HCT116 (cell line): ENCODE measurements at regions not wholly inside any gene's neighbourhood (a gene's known extent, or its start where the extent isn't known, plus 50 kb on each side); places are given as distances from the start of the nearest gene placed in this dataset.

ENCODE experiments used
- ATAC-seq: fragments of 200-7000 bp; cut with Tn5 transposase; 2 replicates; pipeline ENCODE4 v1.9.1; 2020; ENCODE audit warnings: mild to moderate bottlenecking, moderate library complexity
- BruUV-seq: library from RNA; stranded (reverse); fragments of 400-500 nt; replicated peaks from 2 replicates; lab custom pipeline; 2021; lab: Mats Ljungman, UMichigan
- CTCF ChIA-PET: fragments of 300-600 bp; sonication (Branson Sonifier 250); formaldehyde crosslinking; loops from one replicate; lab custom pipeline; 2021; ENCODE audit warnings: antibody characterized with exemption; lab: Charles Lee
- POLR2A ChIA-PET: fragments of 300-600, 350-600 bp; sonication (Branson Sonifier 250); formaldehyde crosslinking; loops from one replicate; lab custom pipeline; 2021; ENCODE audit warnings: antibody characterized with exemption; lab: Charles Lee
- RAD21 ChIA-PET, 2 experiments: fragments of 300-600 bp; sonication (Branson Sonifier 250); formaldehyde crosslinking; loops; one replicate each; lab custom pipeline; 2023; ENCODE audit warnings: low total read pairs in 2 of 2; ENCODE audit not compliant: uncharacterized antibody in 2 of 2, unreplicated experiment in 2 of 2, low non-redundant PET in 1 of 2; lab: Charles Lee
- DNase-seq: peaks from one replicate; pipeline ENCODE4 v3.0.0-alpha.2; 2010; ENCODE audit warnings: low read depth, low spot score
- H2AFZ ChIP-seq: fragments of 200-600 bp; shearing (Covaris generic), sonication (generic); 2 replicates; pipeline ENCODE4 v1.6.1; 2017; ENCODE audit warnings: low read depth, mixed run types, mixed read lengths, antibody characterized with exemption, low read length; ENCODE audit not compliant: poor library complexity, severe bottlenecking
- H3K27ac ChIP-seq: 2 replicates; pipeline ENCODE4 v1.5.1; 2012; ENCODE audit warnings: low read depth, low read length
- H3K27me3 ChIP-seq: fragments of 200-600 bp; sonication (generic); 2 replicates; pipeline ENCODE4 v1.6.1; 2016; ENCODE audit warnings: mixed run types, low read length, mixed read lengths; ENCODE audit not compliant: insufficient read depth
- H3K36me3 ChIP-seq, 2 experiments: fragments of 200-500 bp in 1 of 2; fragments of 200-600 bp in 1 of 2; sonication (Bioruptor generic) in 1 of 2; sonication (generic) in 1 of 2; 2 replicates each; pipeline versions ENCODE4 v1.5.1 to v1.6.1; 2014 to 2016; ENCODE audit warnings: low read length in 2 of 2, inconsistent platforms in 1 of 2, mixed read lengths in 1 of 2, mixed run types in 1 of 2; ENCODE audit not compliant: insufficient read depth in 2 of 2, control insufficient read depth in 1 of 2
- H3K4me1 ChIP-seq, 2 experiments: fragments of 200-600 bp in 1 of 2; sonication (generic) in 1 of 2; 2 replicates each; pipeline versions ENCODE4 v1.5.1 to v1.6.1; 2012 to 2017; ENCODE audit warnings: low read length in 2 of 2, inconsistent platforms in 1 of 2, mild to moderate bottlenecking in 1 of 2, mixed read lengths in 1 of 2, mixed run types in 1 of 2, moderate library complexity in 1 of 2; ENCODE audit not compliant: insufficient read depth in 2 of 2, control insufficient read depth in 1 of 2
- H3K4me2 ChIP-seq: fragments of 200-600 bp; sonication (generic); 2 replicates; pipeline ENCODE4 v1.6.1; 2017; ENCODE audit warnings: mixed run types, low read length, mixed read lengths
- H3K4me3 ChIP-seq, 2 experiments: fragments of 200-600 bp in 1 of 2; sonication (generic) in 1 of 2; replicated peaks in 1 of 2; 2 replicates each; pipeline ENCODE4 v1.5.1; 2011 to 2016; ENCODE audit warnings: low read length in 2 of 2, control low read depth in 1 of 2, low read depth in 1 of 2, mild to moderate bottlenecking in 1 of 2, mixed read lengths in 1 of 2, mixed run types in 1 of 2
- H3K79me2 ChIP-seq: fragments of 200-600 bp; sonication (generic); 2 replicates; pipeline ENCODE4 v1.6.1; 2017; ENCODE audit warnings: mild to moderate bottlenecking, mixed run types, low read length, moderate library complexity, mixed read lengths; ENCODE audit not compliant: insufficient read depth
- H3K9ac ChIP-seq: fragments of 200-600 bp; sonication (generic); 2 replicates; pipeline ENCODE4 v1.6.1; 2016; ENCODE audit warnings: low read length, mixed read lengths
- H3K9me2 ChIP-seq: fragments of 200-600 bp; sonication (generic), shearing (Covaris generic); 2 replicates; pipeline ENCODE4 v1.6.1; 2017; ENCODE audit warnings: mixed run types, mild to moderate bottlenecking, moderate library complexity; ENCODE audit not compliant: insufficient read depth
- H3K9me3 ChIP-seq, 2 experiments: fragments of 200-500 bp in 1 of 2; fragments of 200-600 bp in 1 of 2; sonication (Bioruptor generic) in 1 of 2; sonication (generic) in 1 of 2; 2 replicates each; pipeline ENCODE4 v1.6.1; 2014 to 2017; ENCODE audit warnings: low read length in 2 of 2, mixed read lengths in 2 of 2, inconsistent platforms in 1 of 2, low read depth in 1 of 2, mild to moderate bottlenecking in 1 of 2, mixed run types in 1 of 2, moderate library complexity in 1 of 2; ENCODE audit not compliant: control insufficient read depth in 1 of 2, insufficient read depth in 1 of 2
- H4K20me1 ChIP-seq: fragments of 200-600 bp; sonication (generic), shearing (Covaris generic); 2 replicates; pipeline ENCODE4 v1.6.1; 2017; ENCODE audit warnings: mixed run types, mild to moderate bottlenecking, moderate library complexity; ENCODE audit not compliant: insufficient read depth
- ELF1 ChIP-seq: IDR thresholded peaks from 2 replicates; pipeline ENCODE4 v1.6.1; 2012; ENCODE audit warnings: low read depth, borderline replicate concordance
- EZH2 ChIP-seq: fragments of 200-600 bp; sonication (generic); IDR thresholded peaks from 2 replicates; pipeline ENCODE4 v1.6.1; 2017; ENCODE audit warnings: antibody characterized with exemption, mixed run types
- EZH2phosphoT487 ChIP-seq: fragments of 200-600 bp; IDR thresholded peaks from 2 replicates; pipeline ENCODE4 v1.6.1; 2018; ENCODE audit warnings: antibody characterized with exemption, borderline replicate concordance
- JUND ChIP-seq: IDR thresholded peaks from 2 replicates; pipeline ENCODE4 v1.6.1; 2012
- POLR2A ChIP-seq: IDR thresholded peaks from 2 replicates; pipeline ENCODE4 v1.7.0; 2011; ENCODE audit warnings: borderline replicate concordance; ENCODE audit not compliant: insufficient read depth, insufficient read length; ENCODE audit errors: extremely low read depth
- POLR2AphosphoS5 ChIP-seq: IDR thresholded peaks from 2 replicates; pipeline ENCODE4 v1.6.1; 2011; ENCODE audit warnings: mild to moderate bottlenecking, low read depth, low read length, moderate library complexity
- RAD21 ChIP-seq: IDR thresholded peaks from 2 replicates; pipeline ENCODE4 v1.6.1; 2012; ENCODE audit warnings: low read depth, mild to moderate bottlenecking
- SIN3A ChIP-seq: IDR thresholded peaks from 2 replicates; pipeline ENCODE4 v1.6.1; 2012; ENCODE audit warnings: low read depth
- SRF ChIP-seq: IDR thresholded peaks from 2 replicates; pipeline ENCODE4 v1.6.1; 2012; ENCODE audit warnings: low read depth
- ZFX ChIP-seq: fragments of 450-650 bp; IDR thresholded peaks from 2 replicates; pipeline ENCODE4 v1.6.1; 2017
- ZNF274 ChIP-seq: fragments of 200-500 bp; sonication (Bioruptor generic); IDR thresholded peaks from 2 replicates; pipeline ENCODE4 v1.6.1; 2014; ENCODE audit warnings: mild to moderate bottlenecking, low read depth, low read length, inconsistent platforms
- intact Hi-C: fragments of 100-400 bp; cut with micrococcal nuclease; formaldehyde crosslinking; loops from 2 replicates; pipeline ENCODE4 v1.10.0; 2022
- TF ChIP-seq, protein P1 (sequence below), 3 experiments: fragments of 200-600 bp in 1 of 3; sonication (generic) in 1 of 3; IDR thresholded peaks in 2 of 3; conservative IDR thresholded peaks in 1 of 3; 2 replicates each; pipeline ENCODE4 v1.5.1; 2012 to 2017; ENCODE audit warnings: low read depth in 2 of 3, low read length in 2 of 3, antibody characterized with exemption in 1 of 3, borderline replicate concordance in 1 of 3, control low read depth in 1 of 3, mild to moderate bottlenecking in 1 of 3, mixed read lengths in 1 of 3, mixed run types in 1 of 3, moderate library complexity in 1 of 3; ENCODE audit not compliant: insufficient read depth in 1 of 3
- TF ChIP-seq, protein P2 (sequence below): IDR thresholded peaks from 2 replicates; pipeline ENCODE4 v1.6.1; 2012

DNA sequence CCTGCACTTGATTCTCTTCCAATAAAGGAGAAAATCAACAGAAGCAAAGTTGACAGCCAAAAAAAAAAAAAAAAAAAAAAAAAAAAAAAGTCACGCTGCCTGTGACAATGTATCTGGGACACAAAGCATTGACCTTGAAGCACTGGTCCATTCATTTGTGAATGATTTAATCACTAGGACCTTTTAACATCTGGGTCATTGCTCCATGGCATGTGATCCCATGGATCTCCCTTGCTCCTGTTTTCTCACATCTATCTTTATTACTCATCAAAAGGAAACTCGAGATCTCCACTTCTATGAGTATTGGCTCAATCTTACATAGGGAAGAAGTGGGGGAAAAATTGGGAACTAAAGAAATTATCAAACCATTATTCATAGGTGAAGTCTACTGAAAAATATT, 89.6 kb upstream of the SMIM30 start:
- DNase-seq (no peak), ATAC-seq (no peak)
- Histone ChIP-seq H3K27ac (no peak overlapping the region), H3K4me2 (no peak overlapping the region), H3K4me1 (no peaks in the 10 kb centered on the region), H3K79me2 (no peaks in the 10 kb centered on the region), H3K4me3 (no peak overlapping the region), H3K36me3 (no peaks in the 10 kb centered on the region), H3K9me2 (0 out of 2 replicates have a peak, but pooled peaks cover 3% of the 10 kb centered on the region), H2AFZ (no peak overlapping the region), H3K27me3 (no peaks in the 10 kb centered on the region), H3K9me3 (no peaks in the 10 kb centered on the region), H4K20me1 (no peaks in the 10 kb centered on the region), H3K9ac (no peak overlapping the region)
- ChIA-PET POLR2A (no interaction called here), CTCF (no interaction called here), RAD21 (no interaction called here)
- intact Hi-C loops = no loop called here
- BruUV-seq = no TSS peak
- TF ChIP-seq, protein P1, sequence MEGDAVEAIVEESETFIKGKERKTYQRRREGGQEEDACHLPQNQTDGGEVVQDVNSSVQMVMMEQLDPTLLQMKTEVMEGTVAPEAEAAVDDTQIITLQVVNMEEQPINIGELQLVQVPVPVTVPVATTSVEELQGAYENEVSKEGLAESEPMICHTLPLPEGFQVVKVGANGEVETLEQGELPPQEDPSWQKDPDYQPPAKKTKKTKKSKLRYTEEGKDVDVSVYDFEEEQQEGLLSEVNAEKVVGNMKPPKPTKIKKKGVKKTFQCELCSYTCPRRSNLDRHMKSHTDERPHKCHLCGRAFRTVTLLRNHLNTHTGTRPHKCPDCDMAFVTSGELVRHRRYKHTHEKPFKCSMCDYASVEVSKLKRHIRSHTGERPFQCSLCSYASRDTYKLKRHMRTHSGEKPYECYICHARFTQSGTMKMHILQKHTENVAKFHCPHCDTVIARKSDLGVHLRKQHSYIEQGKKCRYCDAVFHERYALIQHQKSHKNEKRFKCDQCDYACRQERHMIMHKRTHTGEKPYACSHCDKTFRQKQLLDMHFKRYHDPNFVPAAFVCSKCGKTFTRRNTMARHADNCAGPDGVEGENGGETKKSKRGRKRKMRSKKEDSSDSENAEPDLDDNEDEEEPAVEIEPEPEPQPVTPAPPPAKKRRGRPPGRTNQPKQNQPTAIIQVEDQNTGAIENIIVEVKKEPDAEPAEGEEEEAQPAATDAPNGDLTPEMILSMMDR (IDR thresholded peaks at IDR 0.05 in 2 of 3, conservative IDR thresholded peaks at IDR 0.05 in 1 of 3; ENCODE audit: borderline replicate concordance in 1 of 3, insufficient read depth in 1 of 3, low read depth in 2 of 3, low read length in 2 of 3) = no peak
- no peak for TF ChIP-seq ELF1
- no peak for TF ChIP-seq JUND
- TF ChIP-seq ZNF274 = no peak
- no peak for TF ChIP-seq SRF
- no peak for TF ChIP-seq POLR2A

DNA sequence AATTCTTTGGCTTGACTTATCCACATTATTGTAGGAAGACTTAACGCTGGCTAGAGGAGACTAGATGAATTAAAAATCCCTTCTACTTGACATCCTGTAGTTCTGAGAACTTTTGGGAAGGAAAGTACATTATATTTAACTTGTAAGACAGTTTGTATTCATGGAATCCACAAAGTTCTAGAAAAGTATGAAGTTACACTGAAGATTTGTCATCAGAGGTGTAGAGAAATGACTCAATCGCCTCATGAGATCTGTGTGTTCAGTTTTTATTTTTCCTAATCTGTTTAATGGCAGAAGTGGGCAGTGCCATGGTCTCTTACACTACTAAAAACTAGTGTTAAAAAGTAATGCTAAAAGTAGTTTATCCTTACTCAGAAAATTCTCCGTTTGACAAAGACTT, 89.1 kb upstream of the SMIM30 start:
- no peak for DNase-seq
- H2AFZ ChIP-seq = no peak overlapping the region
- ChIA-PET RAD21 (no interaction called here), CTCF (no interaction called here), POLR2A (no interaction called here)
- no peak overlapping the region for H3K4me3 ChIP-seq
- H4K20me1 ChIP-seq = no peaks in the 10 kb centered on the region
- no peak overlapping the region for H3K27ac ChIP-seq
- ATAC-seq = no peak
- H3K9me2 ChIP-seq = 0 out of 2 replicates have a peak, but pooled peaks cover 3% of the 10 kb centered on the region
- no peak overlapping the region for H3K9ac ChIP-seq
- BruUV-seq = no TSS peak
- intact Hi-C loops = no loop called here
- H3K4me2 ChIP-seq = no peak overlapping the region
- no peaks in the 10 kb centered on the region for H3K4me1 ChIP-seq
- H3K9me3 ChIP-seq = no peaks in the 10 kb centered on the region
- H3K79me2 ChIP-seq = no peaks in the 10 kb centered on the region
- no peaks in the 10 kb centered on the region for H3K27me3 ChIP-seq
- H3K36me3 ChIP-seq = no peaks in the 10 kb centered on the region
- TF ChIP-seq POLR2AphosphoS5 (no peak), ZFX (no peak), RAD21 (no peak), EZH2 (no peak), EZH2phosphoT487 (no peak), SIN3A (no peak)
- TF ChIP-seq, protein P1 (IDR thresholded peaks at IDR 0.05 in 2 of 3, conservative IDR thresholded peaks at IDR 0.05 in 1 of 3; ENCODE audit: borderline replicate concordance in 1 of 3, insufficient read depth in 1 of 3, low read depth in 2 of 3, low read length in 2 of 3) = no peak
- TF ChIP-seq, protein P2, sequence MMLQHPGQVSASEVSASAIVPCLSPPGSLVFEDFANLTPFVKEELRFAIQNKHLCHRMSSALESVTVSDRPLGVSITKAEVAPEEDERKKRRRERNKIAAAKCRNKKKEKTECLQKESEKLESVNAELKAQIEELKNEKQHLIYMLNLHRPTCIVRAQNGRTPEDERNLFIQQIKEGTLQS = no peak
